VCaP (cell line): ENCODE measurements at regions not wholly inside any gene's neighbourhood (a gene's known extent, or its start where the extent isn't known, plus 50 kb on each side); places are given as distances from the start of the nearest gene placed in this dataset.

Experiments
- H3K27ac ChIP-seq: fragments of 450-650 bp; 2 replicates; pipeline ENCODE4 v1.5.1; 2017
- TF ChIP-seq, protein P1 (sequence below): fragments of 450-650 bp; conservative IDR thresholded peaks from 2 replicates; pipeline ENCODE4 v1.5.1; 2017; ENCODE audit warnings: mild to moderate bottlenecking, moderate library complexity

DNA sequence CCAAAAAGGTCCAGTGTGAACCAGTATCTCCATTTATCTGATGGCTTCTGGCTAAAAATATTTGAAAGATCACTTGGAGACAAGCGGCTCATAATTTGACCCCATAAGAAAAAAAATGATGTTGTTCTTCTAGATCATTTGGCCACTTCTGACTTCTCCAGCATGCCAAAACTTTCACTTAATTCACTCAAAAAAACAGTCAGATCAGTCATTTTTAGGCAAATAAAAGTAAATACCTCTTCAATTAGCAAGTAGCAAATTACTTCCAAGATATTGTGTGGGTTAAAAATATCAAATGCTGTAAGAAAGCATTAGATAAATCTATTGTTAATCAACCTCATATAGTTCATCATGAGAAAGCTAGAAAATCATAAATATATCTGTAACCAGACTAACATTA lies 106.0 kb downstream of the ZC3H11B start:
- TF ChIP-seq, protein P1, sequence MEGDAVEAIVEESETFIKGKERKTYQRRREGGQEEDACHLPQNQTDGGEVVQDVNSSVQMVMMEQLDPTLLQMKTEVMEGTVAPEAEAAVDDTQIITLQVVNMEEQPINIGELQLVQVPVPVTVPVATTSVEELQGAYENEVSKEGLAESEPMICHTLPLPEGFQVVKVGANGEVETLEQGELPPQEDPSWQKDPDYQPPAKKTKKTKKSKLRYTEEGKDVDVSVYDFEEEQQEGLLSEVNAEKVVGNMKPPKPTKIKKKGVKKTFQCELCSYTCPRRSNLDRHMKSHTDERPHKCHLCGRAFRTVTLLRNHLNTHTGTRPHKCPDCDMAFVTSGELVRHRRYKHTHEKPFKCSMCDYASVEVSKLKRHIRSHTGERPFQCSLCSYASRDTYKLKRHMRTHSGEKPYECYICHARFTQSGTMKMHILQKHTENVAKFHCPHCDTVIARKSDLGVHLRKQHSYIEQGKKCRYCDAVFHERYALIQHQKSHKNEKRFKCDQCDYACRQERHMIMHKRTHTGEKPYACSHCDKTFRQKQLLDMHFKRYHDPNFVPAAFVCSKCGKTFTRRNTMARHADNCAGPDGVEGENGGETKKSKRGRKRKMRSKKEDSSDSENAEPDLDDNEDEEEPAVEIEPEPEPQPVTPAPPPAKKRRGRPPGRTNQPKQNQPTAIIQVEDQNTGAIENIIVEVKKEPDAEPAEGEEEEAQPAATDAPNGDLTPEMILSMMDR: no peak
- H3K27ac ChIP-seq: no peak overlapping the region

GRCh38 chr1:219506473-219506899 lies 106.4 kb downstream of the ZC3H11B start:
- TF ChIP-seq, protein P1: no peak
- no peak overlapping the region for H3K27ac ChIP-seq

GRCh38 chr1:219505886-219506285 lies 107.0 kb downstream of the ZC3H11B start:
- H3K27ac ChIP-seq: no peak overlapping the region
- TF ChIP-seq, protein P1: no peak

GRCh38 chr1:219503604-219504003 lies 109.3 kb downstream of the ZC3H11B start:
- TF ChIP-seq, protein P1: no peak

DNA sequence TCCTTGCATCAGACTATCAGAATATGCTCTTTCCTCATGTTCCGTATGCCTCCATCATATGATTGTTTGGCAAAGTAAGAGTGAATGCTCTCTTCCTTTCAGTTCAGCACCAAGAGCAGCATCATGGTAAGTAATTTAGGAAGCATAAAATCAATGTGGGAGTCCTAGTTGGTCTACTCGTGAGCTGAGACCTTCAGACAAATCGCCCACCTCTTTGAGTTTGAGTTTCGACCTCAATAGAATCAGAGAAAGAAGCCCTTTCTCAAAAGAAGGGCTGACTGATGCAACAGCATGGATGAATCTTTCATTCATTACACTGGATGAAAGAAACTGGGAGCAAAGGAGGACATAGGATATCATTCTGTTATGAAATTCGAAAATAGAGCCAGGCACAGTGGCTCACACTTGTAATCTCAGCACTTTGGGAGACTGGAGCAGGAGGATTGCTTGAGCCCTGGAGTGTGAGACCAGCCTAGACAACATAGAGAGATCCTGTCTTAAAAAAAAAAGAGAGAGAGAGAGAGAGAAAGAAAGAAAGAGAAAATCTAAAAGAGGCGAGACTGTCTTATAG lies 112.5 kb downstream of the ZC3H11B start:
- no peak overlapping the region for H3K27ac ChIP-seq
- TF ChIP-seq, protein P1: no peak

More at GRCh38 chr1:219503604-219504003, 109.3 kb downstream of the ZC3H11B start:
- no peak overlapping the region for H3K27ac ChIP-seq

DNA sequence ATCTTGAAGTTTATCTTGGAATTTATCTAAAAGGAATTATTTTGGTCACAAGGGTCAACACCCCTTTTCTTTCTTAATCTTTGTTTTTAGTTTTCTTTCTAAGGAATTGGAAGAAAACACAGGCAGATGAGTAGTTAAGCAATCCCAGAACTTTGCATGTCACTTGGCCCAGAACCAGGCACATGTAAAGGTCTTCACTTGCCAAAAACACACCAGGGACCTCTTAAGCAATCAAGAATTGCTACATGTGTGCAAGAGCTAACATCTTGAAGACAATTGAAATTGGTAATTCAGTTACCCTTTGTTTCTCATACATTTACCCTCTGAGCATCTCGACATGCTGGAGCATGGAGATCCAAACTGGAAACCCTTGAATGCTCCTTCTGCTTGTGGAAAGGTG lies 114.2 kb downstream of the ZC3H11B start:
- TF ChIP-seq, protein P1: no peak
- no peak overlapping the region for H3K27ac ChIP-seq

- TF ChIP-seq, protein P1: no peak
- H3K27ac ChIP-seq: no peak overlapping the region
Measured at GRCh38 chr1:219495737-219496408, 117.0 kb downstream of the ZC3H11B start.
